IMR-90 (cell line): ENCODE measurements at regions not wholly inside any gene's neighbourhood (a gene's known extent, or its start where the extent isn't known, plus 50 kb on each side); places are given as distances from the start of the nearest gene placed in this dataset.

Experiments
- ATAC-seq: fragments of 200-7000 bp; cut with Tn5 transposase; 2 replicates; pipeline ENCODE4 v1.9.1; 2020; ENCODE audit warnings: low read depth, mild to moderate bottlenecking, moderate library complexity
- BruUV-seq: library from RNA; stranded (reverse); fragments of 400-500 nt; replicated peaks from 2 replicates; lab custom pipeline; 2021; lab: Mats Ljungman, UMichigan
- CTCF ChIA-PET: fragments of 300-600 bp; formaldehyde crosslinking; extraction: SDS; loops from one replicate; lab custom pipeline; 2021; ENCODE audit warnings: antibody characterized with exemption; lab: Yijun Ruan, JAX
- POLR2A ChIA-PET: fragments of 300-600 bp; sonication (Branson Sonifier 250); formaldehyde crosslinking; loops from one replicate; lab custom pipeline; 2022; ENCODE audit warnings: antibody characterized with exemption; ENCODE audit not compliant: unreplicated experiment; lab: Charles Lee
- DNase-seq: peaks from one replicate; pipeline ENCODE4 v3.0.0; 2013
- H2AFZ ChIP-seq: replicated peaks from 2 replicates; pipeline ENCODE3; 2013; ENCODE audit warnings: low read length, mild to moderate bottlenecking; ENCODE audit not compliant: poor library complexity
- H2AK5ac ChIP-seq: 2 replicates; pipeline ENCODE4 v1.6.1; 2013; ENCODE audit warnings: low read depth, low read length, inconsistent platforms
- H2AK9ac ChIP-seq: replicated peaks from 2 replicates; pipeline ENCODE3; 2013; ENCODE audit warnings: mild to moderate bottlenecking, low read depth, low read length, moderate library complexity; ENCODE audit not compliant: poor library complexity
- H2BK120ac ChIP-seq: 2 replicates; pipeline ENCODE4 v1.6.1; 2013; ENCODE audit warnings: low read depth, low read length, inconsistent platforms
- H2BK15ac ChIP-seq: 3 replicates; pipeline ENCODE4 v1.6.1; 2013; ENCODE audit warnings: low read depth, low read length, inconsistent platforms
- H2BK20ac ChIP-seq: 2 replicates; pipeline ENCODE4 v1.6.1; 2013; ENCODE audit warnings: low read depth, mild to moderate bottlenecking, inconsistent platforms, low read length, moderate library complexity
- H2BK5ac ChIP-seq: 2 replicates; pipeline ENCODE4 v1.6.1; 2013; ENCODE audit warnings: mild to moderate bottlenecking, low read depth, low read length, inconsistent platforms; ENCODE audit not compliant: poor library complexity, severe bottlenecking
- H3K14ac ChIP-seq: replicated peaks from 2 replicates; pipeline ENCODE4 v1.6.1; 2013; ENCODE audit warnings: low read depth, low read length, inconsistent platforms
- H3K18ac ChIP-seq: 2 replicates; pipeline ENCODE4 v1.6.1; 2013; ENCODE audit warnings: low read depth, low read length, control low read depth
- H3K23ac ChIP-seq: 2 replicates; pipeline ENCODE4 v1.6.1; 2013; ENCODE audit warnings: low read depth, low read length, inconsistent platforms
- H3K27ac ChIP-seq: 2 replicates; pipeline ENCODE4 v1.5.1; 2013; ENCODE audit warnings: mild to moderate bottlenecking, control low read depth, low read length; ENCODE audit not compliant: insufficient read depth
- H3K27me3 ChIP-seq: 2 replicates; pipeline ENCODE4 v1.6.1; 2013; ENCODE audit warnings: low read length; ENCODE audit not compliant: control insufficient read depth, insufficient read depth
- H3K36me3 ChIP-seq: 2 replicates; pipeline ENCODE4 v1.6.1; 2013; ENCODE audit warnings: low read length, mixed read lengths; ENCODE audit not compliant: control insufficient read depth, insufficient read depth
- H3K4ac ChIP-seq: 2 replicates; pipeline ENCODE4 v1.6.1; 2013; ENCODE audit warnings: low read depth, low read length, inconsistent platforms
- H3K4me1 ChIP-seq: 2 replicates; pipeline ENCODE4 v1.6.1; 2013; ENCODE audit warnings: low read length, mixed read lengths; ENCODE audit not compliant: control insufficient read depth, insufficient read depth
- H3K4me2 ChIP-seq: 2 replicates; pipeline ENCODE4 v1.6.1; 2013; ENCODE audit warnings: low read depth, mild to moderate bottlenecking, control low read depth, low read length, moderate library complexity
- H3K4me3 ChIP-seq: 2 replicates; pipeline ENCODE4 v1.5.1; 2013; ENCODE audit warnings: low read depth, mild to moderate bottlenecking, control low read depth, low read length, moderate library complexity; ENCODE audit not compliant: insufficient read depth
- H3K56ac ChIP-seq: 2 replicates; pipeline ENCODE4 v1.6.1; 2013; ENCODE audit warnings: low read length, inconsistent platforms; ENCODE audit not compliant: insufficient read depth; ENCODE audit errors: extremely low read depth
- H3K79me1 ChIP-seq, 2 experiments: 2 replicates each; pipeline ENCODE4 v1.6.1; 2013; ENCODE audit warnings: low read length in 2 of 2, inconsistent platforms in 1 of 2, low read depth in 1 of 2
- H3K9ac ChIP-seq: 2 replicates; pipeline ENCODE4 v1.6.1; 2013; ENCODE audit warnings: low read depth, low read length, control low read depth
- H3K9me1 ChIP-seq: 2 replicates; pipeline ENCODE4 v1.6.1; 2013; ENCODE audit warnings: low read length, inconsistent platforms; ENCODE audit not compliant: insufficient read depth
- H3K9me3 ChIP-seq: 2 replicates; pipeline ENCODE4 v1.6.1; 2013; ENCODE audit warnings: low read length; ENCODE audit not compliant: control insufficient read depth, insufficient read depth
- H4K20me1 ChIP-seq: 2 replicates; pipeline ENCODE4 v1.6.1; 2013; ENCODE audit warnings: low read length, inconsistent platforms; ENCODE audit not compliant: insufficient read depth
- H4K5ac ChIP-seq: 2 replicates; pipeline ENCODE4 v1.6.1; 2013; ENCODE audit warnings: mild to moderate bottlenecking, low read depth, low read length, control low read depth
- H4K8ac ChIP-seq, 2 experiments: 2 replicates each; pipeline ENCODE4 v1.6.1; 2013; ENCODE audit warnings: low read depth in 2 of 2, low read length in 2 of 2, control low read depth in 1 of 2, inconsistent platforms in 1 of 2
- H4K91ac ChIP-seq: 2 replicates; pipeline ENCODE4 v1.6.1; 2013; ENCODE audit warnings: low read depth, low read length, inconsistent platforms; ENCODE audit not compliant: insufficient read depth
- BHLHE40 ChIP-seq: fragments of 150-350 bp; IDR thresholded peaks from 2 replicates; pipeline ENCODE4 v1.6.1; 2016; ENCODE audit warnings: mild to moderate bottlenecking, low read depth, low read length
- FOS ChIP-seq: fragments of 150-350 bp; IDR thresholded peaks from 2 replicates; pipeline ENCODE4 v1.6.1; 2016; ENCODE audit warnings: low read depth, low read length
- MAFK ChIP-seq: IDR thresholded peaks from 2 replicates; pipeline ENCODE4 v1.6.1; 2012; ENCODE audit warnings: low read depth, low read length, improper control_type of control experiment
- MAZ ChIP-seq: IDR thresholded peaks from 2 replicates; pipeline ENCODE4 v1.6.1; 2012; ENCODE audit warnings: low read depth, mild to moderate bottlenecking, low read length, improper control_type of control experiment, moderate library complexity, borderline replicate concordance
- NFE2L2 ChIP-seq: fragments of 150-350 bp; IDR thresholded peaks from 2 replicates; pipeline ENCODE4 v1.6.1; 2016; ENCODE audit warnings: low read depth, mild to moderate bottlenecking, low read length
- RAD21 ChIP-seq: IDR thresholded peaks from 2 replicates; pipeline ENCODE4 v1.6.1; 2012; ENCODE audit warnings: low read length, improper control_type of control experiment
- RFX5 ChIP-seq: IDR thresholded peaks from 2 replicates; pipeline ENCODE4 v1.8.0; 2012; ENCODE audit warnings: low read depth, mild to moderate bottlenecking, low read length, moderate library complexity
- WGBS, 2 experiments: methylation state at CpG; one replicate each; pipeline versions ENCODE4 v1.1.5 to v1.1.7; 2013; ENCODE audit warnings: missing lambda C conversion rate in 2 of 2; ENCODE audit not compliant: insufficient read length in 1 of 2; ENCODE audit errors: extremely low coverage in 2 of 2; 5-methylcytosine and 5-hydroxymethylcytosine counted together
- dilution Hi-C: fragments of 300-500 bp; cut with HindIII; formaldehyde crosslinking; loops from one replicate; pipeline ENCODE4 v1.14.3; 2018; ENCODE audit warnings: low sequenced_read_pairs; ENCODE audit not compliant: unreplicated experiment
- in situ Hi-C: fragments of 300-500 bp; cut with MboI; formaldehyde crosslinking; loops from 3 replicates; pipeline ENCODE4 v1.14.3; 2019; ENCODE audit warnings: low sequenced_read_pairs, inconsistent platforms, mixed read lengths
- intact Hi-C: fragments of 100-400 bp; cut with micrococcal nuclease; formaldehyde crosslinking; loops from 2 replicates; pipeline ENCODE4 v1.10.0; 2022
- TF ChIP-seq, protein P1 (sequence below): fragments of 150-350 bp; IDR thresholded peaks from 2 replicates; pipeline ENCODE4 v1.6.1; 2017; ENCODE audit warnings: mild to moderate bottlenecking, antibody characterized with exemption, low read length, low read depth

GRCh38 chr4:140296335-140297220 is 76.9 kb upstream of the SCOC start (continued):
- peak; percentile 15; the same call in 1 of the 2 replicates for TF ChIP-seq MAZ
- TF ChIP-seq RAD21, result no peak
- TF ChIP-seq NFE2L2, result no peak

DNA sequence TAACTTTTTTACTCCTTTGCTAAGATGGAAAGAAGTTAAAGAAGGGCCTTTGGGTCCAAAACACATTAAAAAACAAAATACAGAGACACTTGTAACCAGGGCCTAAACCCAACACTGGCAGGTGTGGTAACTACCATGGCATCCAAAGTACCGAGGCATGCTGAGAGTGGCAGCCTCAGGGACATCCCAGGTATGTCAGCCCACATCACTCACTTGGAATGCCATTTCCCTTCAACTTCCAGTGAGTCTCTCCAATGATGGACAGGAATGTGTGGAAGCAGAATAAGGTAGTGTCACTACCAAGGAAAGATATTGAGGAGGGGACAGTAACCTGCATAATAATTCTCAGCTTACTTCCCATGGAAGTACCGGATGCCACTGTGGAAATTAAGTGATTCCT is 79.5 kb upstream of the SCOC start:
- intact Hi-C loops (no loop called here), in situ Hi-C loops (no loop called here), dilution Hi-C loops (no loop called here)
- Histone ChIP-seq H4K20me1 (no peaks in the 10 kb centered on the region), H3K14ac (no peak overlapping the region), H3K36me3 (no peaks in the 10 kb centered on the region), H2BK120ac (no peak overlapping the region), H3K23ac (no peak overlapping the region), H4K91ac (no peak overlapping the region), H2AK5ac (no peak overlapping the region), H2BK15ac (no peak overlapping the region), H3K27me3 (peaks cover 25% of the 10 kb centered on the region), H3K18ac (no peak overlapping the region), H4K8ac (no peak overlapping the region), H3K4me1 (peaks cover 7% of the 10 kb centered on the region), H2AK9ac (no peak overlapping the region), H3K4me2 (no peak overlapping the region), H3K4ac (no peak overlapping the region), H3K9ac (no peak overlapping the region), H3K79me1 (no peaks in the 10 kb centered on the region), H2AFZ (no peak overlapping the region), H3K9me1 (no peaks in the 10 kb centered on the region), H3K9me3 (no peaks in the 10 kb centered on the region), H3K4me3 (no peak overlapping the region), H4K5ac (no peak overlapping the region), H3K27ac (no peak overlapping the region), H2BK5ac (no peak overlapping the region), H2BK20ac (no peak overlapping the region; the same call in 1 of the 2 replicates), H3K56ac (no peak overlapping the region)
- TF ChIP-seq FOS, result no peak
- TF ChIP-seq, protein P1, sequence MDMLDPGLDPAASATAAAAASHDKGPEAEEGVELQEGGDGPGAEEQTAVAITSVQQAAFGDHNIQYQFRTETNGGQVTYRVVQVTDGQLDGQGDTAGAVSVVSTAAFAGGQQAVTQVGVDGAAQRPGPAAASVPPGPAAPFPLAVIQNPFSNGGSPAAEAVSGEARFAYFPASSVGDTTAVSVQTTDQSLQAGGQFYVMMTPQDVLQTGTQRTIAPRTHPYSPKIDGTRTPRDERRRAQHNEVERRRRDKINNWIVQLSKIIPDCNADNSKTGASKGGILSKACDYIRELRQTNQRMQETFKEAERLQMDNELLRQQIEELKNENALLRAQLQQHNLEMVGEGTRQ, result no peak
- no peak for TF ChIP-seq MAFK
- no peak for TF ChIP-seq BHLHE40
- no peak for TF ChIP-seq RFX5
- WGBS, 2 experiments, result no CpG with 5 or more reads among the region's 2 CpGs
- DNase-seq (no peak), ATAC-seq (no peak)
- no TSS peak for BruUV-seq
- POLR2A ChIA-PET, result no interaction called here
- CTCF ChIA-PET, result no interaction called here
